A549 (cell line): ENCODE measurements at regions not wholly inside any gene's neighbourhood (a gene's known extent, or its start where the extent isn't known, plus 50 kb on each side); places are given as distances from the start of the nearest gene placed in this dataset.

ENCODE experiments used
- ATAC-seq, 2 experiments: fragments of 200-7000 bp in 1 of 2; fragments of >200 bp in 1 of 2; cut with Nextera tagmentation in 1 of 2; cut with Tn5 transposase in 1 of 2; 3 replicates each; pipeline versions ENCODE4 v1.8.0 to v1.9.1; 2018 to 2020; ENCODE audit warnings: mild to moderate bottlenecking in 1 of 2, moderate library complexity in 1 of 2
- CTCF ChIA-PET: fragments of 300-600 bp; sonication (Branson Sonifier 250); formaldehyde crosslinking; extraction: SDS; loops from one replicate; lab custom pipeline; 2021; ENCODE audit warnings: antibody characterized with exemption, inconsistent platforms; lab: Yijun Ruan, JAX
- POLR2A ChIA-PET: fragments of 350-600 bp; formaldehyde crosslinking; extraction: SDS; loops from one replicate; lab custom pipeline; 2021; ENCODE audit warnings: antibody characterized with exemption, inconsistent platforms; lab: Yijun Ruan, JAX
- DNase-seq, 2 experiments: peaks; one replicate each; pipeline versions ENCODE4 v3.0.0 to v3.0.0-alpha.2; 2011 to 2016; ENCODE audit warnings: low read depth in 1 of 2, low spot score in 1 of 2
- FAIRE-seq: peaks from 2 replicates; lab custom pipeline; 2011; peaks lifted over from hg19 to GRCh38; lab: Jason Lieb, UNC
- H3K27ac ChIP-seq, 2 experiments: fragments of >200 bp; sonication (Bioruptor Twin); formaldehyde crosslinking; 3 replicates each; pipeline ENCODE4 v1.5.1; 2016 to 2017
- H3K4me1 ChIP-seq: fragments of >200 bp; sonication (Bioruptor Twin); formaldehyde crosslinking; 3 replicates; pipeline ENCODE4 v1.6.1; 2016
- H3K4me2 ChIP-seq: fragments of >200 bp; sonication (Bioruptor Twin); formaldehyde crosslinking; 3 replicates; pipeline ENCODE4 v1.6.1; 2016
- H3K4me3 ChIP-seq: fragments of >200 bp; sonication (Bioruptor Twin); formaldehyde crosslinking; 3 replicates; pipeline ENCODE4 v1.5.1; 2016
- H3K9me3 ChIP-seq: fragments of >200 bp; sonication (Bioruptor Twin); formaldehyde crosslinking; 3 replicates; pipeline ENCODE4 v1.6.1; 2016
- BHLHE40 ChIP-seq: IDR thresholded peaks from 2 replicates; pipeline ENCODE4 v1.6.1; 2012; ENCODE audit warnings: low read depth, low read length, inconsistent platforms
- CBX2 ChIP-seq: fragments of 200-600 bp; sonication (generic); IDR thresholded peaks from 2 replicates; pipeline ENCODE4 v1.6.1; 2016; ENCODE audit warnings: low read depth, mild to moderate bottlenecking, borderline replicate concordance
- CBX8 ChIP-seq: fragments of 200-600 bp; sonication (generic); IDR thresholded peaks from 2 replicates; pipeline ENCODE4 v1.6.1; 2016
- CHD2 ChIP-seq: fragments of 150-350 bp; IDR thresholded peaks from 2 replicates; pipeline ENCODE4 v1.6.1; 2014; ENCODE audit warnings: low read length; ENCODE audit not compliant: partially characterized antibody
- CHD4 ChIP-seq: fragments of 200-600 bp; sonication (generic); IDR thresholded peaks from 2 replicates; pipeline ENCODE4 v1.6.1; 2016; ENCODE audit warnings: antibody characterized with exemption, mild to moderate bottlenecking, borderline replicate concordance
- CTCF ChIP-seq: fragments of >200 bp; sonication (Bioruptor Twin); formaldehyde crosslinking; IDR thresholded peaks from 3 replicates; pipeline ENCODE4 v1.5.1; 2016
- E2F6 ChIP-seq: IDR thresholded peaks from 2 replicates; pipeline ENCODE4 v1.6.1; 2012; ENCODE audit warnings: low read depth, borderline replicate concordance
- EHF ChIP-seq: fragments of 250-450 bp; sonication (Bioruptor Pico); IDR thresholded peaks from 2 replicates; pipeline ENCODE4 v1.5.0; 2020; ENCODE audit warnings: mild to moderate bottlenecking
- EHMT2 ChIP-seq: fragments of 200-600 bp; sonication (generic); IDR thresholded peaks from 2 replicates; pipeline ENCODE4 v1.6.1; 2016; ENCODE audit warnings: antibody characterized with exemption, low read depth, mild to moderate bottlenecking, moderate library complexity
- FOSB ChIP-seq: fragments of 250-450 bp; sonication (Bioruptor Pico); IDR thresholded peaks from 2 replicates; pipeline ENCODE4 v1.5.0; 2020; ENCODE audit warnings: mild to moderate bottlenecking, moderate library complexity
- FOXS1 ChIP-seq: fragments of 250-450 bp; sonication (Bioruptor Pico); IDR thresholded peaks from 2 replicates; pipeline ENCODE4 v1.5.0; 2020; ENCODE audit warnings: mild to moderate bottlenecking, moderate library complexity
- HDAC2 ChIP-seq: fragments of 200-600 bp; sonication (generic); IDR thresholded peaks from 2 replicates; pipeline ENCODE4 v1.6.1; 2016
- HEYL ChIP-seq: fragments of 250-450 bp; sonication (Bioruptor Pico); IDR thresholded peaks from 2 replicates; pipeline ENCODE4 v1.8.0; 2021; ENCODE audit warnings: mild to moderate bottlenecking, moderate library complexity
- HOXA7 ChIP-seq: fragments of 250-450 bp; sonication (Bioruptor Pico); IDR thresholded peaks from 2 replicates; pipeline ENCODE4 v1.5.0; 2020; ENCODE audit warnings: mild to moderate bottlenecking, moderate library complexity
- JUN ChIP-seq, 2 experiments: fragments of >200 bp; sonication (Bioruptor Twin); formaldehyde crosslinking; IDR thresholded peaks; 2 replicates in 1 of 2; 3 replicates in 1 of 2; pipeline ENCODE4 v1.6.1; 2016 to 2017
- KDM5A ChIP-seq: fragments of 200-600 bp; sonication (generic); IDR thresholded peaks from 2 replicates; pipeline ENCODE4 v1.6.1; 2016; ENCODE audit warnings: antibody characterized with exemption, mild to moderate bottlenecking
- MAX ChIP-seq: IDR thresholded peaks from 2 replicates; pipeline ENCODE4 v1.6.1; 2012
- NFE2L2 ChIP-seq: fragments of 150-350 bp; conservative IDR thresholded peaks from 2 replicates; pipeline ENCODE4 v1.6.1; 2014; ENCODE audit warnings: low read length
- NPAS2 ChIP-seq: fragments of 250-450 bp; sonication (Bioruptor Pico); IDR thresholded peaks from 2 replicates; pipeline ENCODE4 v1.8.0; 2022; ENCODE audit warnings: mild to moderate bottlenecking, moderate library complexity, borderline replicate concordance
- PBX3 ChIP-seq: IDR thresholded peaks from 2 replicates; pipeline ENCODE4 v1.6.1; 2012
- POLR2A ChIP-seq: IDR thresholded peaks from 2 replicates; pipeline ENCODE4 v1.6.1; 2012; ENCODE audit warnings: mild to moderate bottlenecking, low read length
- RARB ChIP-seq: fragments of 250-450 bp; sonication (Bioruptor Pico); IDR thresholded peaks from 2 replicates; pipeline ENCODE4 v1.8.0; 2021; ENCODE audit warnings: mild to moderate bottlenecking, moderate library complexity
- RCOR1 ChIP-seq: fragments of 150-350 bp; IDR thresholded peaks from 2 replicates; pipeline ENCODE4 v1.6.1; 2014; ENCODE audit warnings: antibody characterized with exemption, low read length, low read depth
- SREBF2 ChIP-seq: fragments of 450-650 bp; IDR thresholded peaks from 2 replicates; pipeline ENCODE4 v1.6.1; 2014; ENCODE audit warnings: mild to moderate bottlenecking, moderate library complexity
- TFCP2L1 ChIP-seq: fragments of 250-450 bp; sonication (Bioruptor Pico); IDR thresholded peaks from 2 replicates; pipeline ENCODE4 v1.5.0; 2021; ENCODE audit warnings: mild to moderate bottlenecking
- TP53 ChIP-seq: fragments of 250-450 bp; sonication (Bioruptor Pico); IDR thresholded peaks from 2 replicates; pipeline ENCODE4 v1.5.0; 2021; ENCODE audit warnings: mild to moderate bottlenecking, moderate library complexity
- ZNF302 ChIP-seq: fragments of 250-450 bp; sonication (Bioruptor Pico); IDR thresholded peaks from 2 replicates; pipeline ENCODE4 v1.9.0; 2021; ENCODE audit warnings: inconsistent platforms, mild to moderate bottlenecking, moderate library complexity
- ZSCAN20 ChIP-seq: fragments of 250-450 bp; sonication (Bioruptor Pico); IDR thresholded peaks from 2 replicates; pipeline ENCODE4 v1.8.0; 2022; ENCODE audit warnings: mild to moderate bottlenecking, moderate library complexity
- WGBS: methylation state at CpG from one replicate; pipeline ENCODE4 v1.1.6; 2017; ENCODE audit errors: missing lambda C conversion rate; 5-methylcytosine and 5-hydroxymethylcytosine counted together
- TF ChIP-seq, protein P1 (sequence below): fragments of 150-350 bp; IDR thresholded peaks from 2 replicates; pipeline ENCODE4 v1.6.1; 2014; ENCODE audit warnings: low read depth, mild to moderate bottlenecking, low read length
- TF ChIP-seq, protein P2 (sequence below): fragments of 250-450 bp; sonication (Bioruptor Pico); IDR thresholded peaks from 2 replicates; pipeline ENCODE4 v1.5.0; 2020; ENCODE audit warnings: low read depth, mild to moderate bottlenecking, moderate library complexity

- no peaks in the 10 kb centered on the region for H3K4me1 ChIP-seq
- no peak overlapping the region for H3K27ac ChIP-seq
- ATAC-seq (no peak), DNase-seq (no peak), FAIRE-seq (no peak)
- no peak overlapping the region for H3K4me3 ChIP-seq
- ChIA-PET CTCF (no interaction called here), POLR2A (no interaction called here)
- WGBS, result 51% methylated on average over 10 of the region's 10 CpGs
- no peak overlapping the region for H3K4me2 ChIP-seq
- no peaks in the 10 kb centered on the region for H3K9me3 ChIP-seq
- TF ChIP-seq JUN (IDR thresholded peaks at IDR 0.05), result no peak
- TF ChIP-seq POLR2A, result no peak
Observed at GRCh38 chr1:60621368-60621851, 461.0 kb upstream of the NFIA start.

- TF ChIP-seq HOXA7, result no peak
- no peak for TF ChIP-seq CBX8
- TF ChIP-seq FOXS1 (CRISPR knock-in tag), result no peak
- no peak for TF ChIP-seq EHMT2
- no peak for TF ChIP-seq POLR2A
- no peak for TF ChIP-seq ZNF302 (CRISPR knock-in tag)
- no peak for TF ChIP-seq CTCF
- TF ChIP-seq MAX, result no peak
- TF ChIP-seq CHD4, result no peak
- H3K4me2 ChIP-seq, result no peak overlapping the region
- no peaks in the 10 kb centered on the region for H3K9me3 ChIP-seq
- DNase-seq (no peak), FAIRE-seq (no peak), ATAC-seq (no peak)
- 52% methylated on average over 7 of the region's 7 CpGs for WGBS
- CTCF ChIA-PET, result no interaction called here
- POLR2A ChIA-PET, result no interaction called here
- no peak overlapping the region for H3K4me3 ChIP-seq
- no peaks in the 10 kb centered on the region for H3K4me1 ChIP-seq
- H3K27ac ChIP-seq, result no peak overlapping the region
Observed at GRCh38 chr1:60620087-60620486, 462.3 kb upstream of the NFIA start.

GRCh38 chr1:60619581-60619980, 462.8 kb upstream of the NFIA start:
- Histone ChIP-seq H3K4me2 (no peak overlapping the region), H3K9me3 (no peaks in the 10 kb centered on the region), H3K4me1 (no peaks in the 10 kb centered on the region), H3K4me3 (no peak overlapping the region), H3K27ac (no peak overlapping the region)
- ATAC-seq (no peak), FAIRE-seq (no peak), DNase-seq (no peak)
- TF ChIP-seq JUN (IDR thresholded peaks at IDR 0.05), result no peak
- no peak for TF ChIP-seq E2F6
- TF ChIP-seq KDM5A, result no peak
- no peak for TF ChIP-seq HEYL (CRISPR knock-in tag)
- no peak for TF ChIP-seq EHF (CRISPR knock-in tag)
- no peak for TF ChIP-seq HDAC2
- TF ChIP-seq RARB (CRISPR knock-in tag), result no peak
- ChIA-PET CTCF (no interaction called here), POLR2A (no interaction called here)
- 20% methylated on average over 3 of the region's 3 CpGs for WGBS

- Histone ChIP-seq H3K4me3 (no peak overlapping the region), H3K27ac (no peak overlapping the region), H3K4me1 (no peaks in the 10 kb centered on the region)
- FAIRE-seq, result no peak
- CTCF ChIA-PET, result no interaction called here
- TF ChIP-seq HOXA7 (no peak), NFE2L2 (no peak), NPAS2 (CRISPR knock-in tag) (no peak), CHD2 (no peak), FOXS1 (CRISPR knock-in tag) (no peak), BHLHE40 (no peak), CBX2 (no peak), POLR2A (no peak), SREBF2 (no peak), RCOR1 (no peak), PBX3 (no peak), FOSB (CRISPR knock-in tag) (no peak), TFCP2L1 (CRISPR knock-in tag) (no peak), ZSCAN20 (no peak), TP53 (no peak)
- TF ChIP-seq, protein P1, sequence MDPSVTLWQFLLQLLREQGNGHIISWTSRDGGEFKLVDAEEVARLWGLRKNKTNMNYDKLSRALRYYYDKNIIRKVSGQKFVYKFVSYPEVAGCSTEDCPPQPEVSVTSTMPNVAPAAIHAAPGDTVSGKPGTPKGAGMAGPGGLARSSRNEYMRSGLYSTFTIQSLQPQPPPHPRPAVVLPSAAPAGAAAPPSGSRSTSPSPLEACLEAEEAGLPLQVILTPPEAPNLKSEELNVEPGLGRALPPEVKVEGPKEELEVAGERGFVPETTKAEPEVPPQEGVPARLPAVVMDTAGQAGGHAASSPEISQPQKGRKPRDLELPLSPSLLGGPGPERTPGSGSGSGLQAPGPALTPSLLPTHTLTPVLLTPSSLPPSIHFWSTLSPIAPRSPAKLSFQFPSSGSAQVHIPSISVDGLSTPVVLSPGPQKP, result no peak
- TF ChIP-seq, protein P2, sequence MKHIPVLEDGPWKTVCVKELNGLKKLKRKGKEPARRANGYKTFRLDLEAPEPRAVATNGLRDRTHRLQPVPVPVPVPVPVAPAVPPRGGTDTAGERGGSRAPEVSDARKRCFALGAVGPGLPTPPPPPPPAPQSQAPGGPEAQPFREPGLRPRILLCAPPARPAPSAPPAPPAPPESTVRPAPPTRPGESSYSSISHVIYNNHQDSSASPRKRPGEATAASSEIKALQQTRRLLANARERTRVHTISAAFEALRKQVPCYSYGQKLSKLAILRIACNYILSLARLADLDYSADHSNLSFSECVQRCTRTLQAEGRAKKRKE, result no peak
- TF ChIP-seq, all 56 proteins: peak for 0
- 27% methylated on average over 3 of the region's 3 CpGs for WGBS
- POLR2A ChIA-PET, result no interaction called here
- ATAC-seq, result no peak
- Histone ChIP-seq H3K9me3 (no peaks in the 10 kb centered on the region), H3K4me2 (no peak overlapping the region)
- DNase-seq, result no peak
Observed at GRCh38 chr1:60615666-60616065, 466.7 kb upstream of the NFIA start.
